ENCODE measurements at regions not wholly inside any gene's neighbourhood (a gene's known extent, or its start where the extent isn't known, plus 50 kb on each side); places are given as distances from the start of the nearest gene placed in this dataset.

GRCh38 chr14:30507209-30507608 lies 51.7 kb upstream of the G2E3 start:
- DNase-seq = no peak
- no peak for TF ChIP-seq CTCF (IDR thresholded peaks at IDR 0.05)
- ATAC-seq = no peak
- peaks cover 9% of the 10 kb centered on the region for H3K27me3 ChIP-seq
- no peaks in the 10 kb centered on the region for H3K4me1 ChIP-seq
- intact Hi-C loops (cut with DNase I) = no loop called here
- H3K27ac ChIP-seq = no peak overlapping the region
- H3K9me3 ChIP-seq = no peaks in the 10 kb centered on the region
- H3K4me3 ChIP-seq = no peak overlapping the region
- no peaks in the 10 kb centered on the region for H3K36me3 ChIP-seq
